GM12878 (cell line): ENCODE measurements at regions not wholly inside any gene's neighbourhood (a gene's known extent, or its start where the extent isn't known, plus 50 kb on each side); places are given as distances from the start of the nearest gene placed in this dataset.

ENCODE experiments used
- ATAC-seq: fragments of 200-7000 bp; cut with Tn5 transposase; 3 replicates; pipeline ENCODE4 v1.9.1; 2020; ENCODE audit warnings: mild to moderate bottlenecking, moderate library complexity
- BruUV-seq: library from RNA; stranded (reverse); fragments of 400-500 nt; replicated peaks from 2 replicates; lab custom pipeline; 2021; lab: Mats Ljungman, UMichigan
- CTCF ChIA-PET: fragments of 300-600 bp; sonication (Branson Sonifier 250); formaldehyde crosslinking; extraction: SDS; loops from one replicate; lab custom pipeline; 2021; ENCODE audit warnings: inconsistent platforms; lab: Yijun Ruan, JAX
- POLR2A ChIA-PET: fragments of 350-600 bp; formaldehyde crosslinking; extraction: SDS; loops from one replicate; lab custom pipeline; 2021; ENCODE audit warnings: inconsistent platforms; lab: Charles Lee
- RAD21 ChIA-PET: fragments of 300-600 bp; sonication (Branson Sonifier 250); formaldehyde crosslinking; loops from one replicate; lab custom pipeline; 2023; ENCODE audit warnings: antibody characterized with exemption; ENCODE audit not compliant: unreplicated experiment; lab: Charles Lee
- SMC1A ChIA-PET: fragments of 300-600 bp; sonication (Branson Sonifier 250); formaldehyde crosslinking; loops from one replicate; lab custom pipeline; 2023; ENCODE audit not compliant: unreplicated experiment, uncharacterized antibody; lab: Charles Lee
- DNase-seq: peaks from one replicate; pipeline ENCODE4 v3.0.0-alpha.2; 2011; ENCODE audit warnings: low read depth, low spot score
- FAIRE-seq: peaks from 3 replicates; lab custom pipeline; 2011; peaks lifted over from hg19 to GRCh38; lab: Jason Lieb, UNC
- H2AFZ ChIP-seq: 2 replicates; pipeline ENCODE4 v1.6.0; 2011; ENCODE audit warnings: low read depth, low read length, control low read depth; ENCODE audit not compliant: control insufficient read depth
- H3K27ac ChIP-seq: 2 replicates; pipeline ENCODE4 v1.5.1; 2011; ENCODE audit warnings: control low read depth; ENCODE audit not compliant: control insufficient read depth, insufficient read depth
- H3K27me3 ChIP-seq, 2 experiments: replicated peaks in 1 of 2; 2 replicates each; pipeline versions ENCODE4 v1.6.0 to v1.6.1; 2011; ENCODE audit warnings: low read length in 1 of 2; ENCODE audit not compliant: control insufficient read depth in 2 of 2, insufficient read depth in 2 of 2
- H3K36me3 ChIP-seq, 2 experiments: 2 replicates each; pipeline ENCODE4 v1.5.1; 2011; ENCODE audit warnings: low read length in 1 of 2; ENCODE audit not compliant: control insufficient read depth in 2 of 2, insufficient read depth in 2 of 2
- H3K4me1 ChIP-seq: 2 replicates; pipeline ENCODE4 v1.6.1; 2011; ENCODE audit warnings: mild to moderate bottlenecking, low read length, moderate library complexity, mixed read lengths; ENCODE audit not compliant: control insufficient read depth, insufficient read depth
- H3K4me2 ChIP-seq: 2 replicates; pipeline ENCODE4 v1.6.0; 2011; ENCODE audit warnings: control low read depth; ENCODE audit not compliant: control insufficient read depth, insufficient read depth
- H3K4me3 ChIP-seq: fragments of 200-600 bp; sonication (generic); 2 replicates; pipeline ENCODE4 v1.5.1; 2016
- H3K79me2 ChIP-seq: 2 replicates; pipeline ENCODE4 v1.6.0; 2011; ENCODE audit warnings: low read length; ENCODE audit not compliant: control insufficient read depth, insufficient read depth
- H3K9ac ChIP-seq: 2 replicates; pipeline ENCODE4 v1.8.0; 2011; ENCODE audit warnings: low read length, control low read depth, mixed read lengths; ENCODE audit not compliant: control insufficient read depth, insufficient read depth
- H3K9me3 ChIP-seq: replicated peaks from 3 replicates; pipeline ENCODE4 v1.5.1; 2011; ENCODE audit warnings: mild to moderate bottlenecking, low read length; ENCODE audit not compliant: control insufficient read depth, insufficient read depth
- H4K20me1 ChIP-seq: 2 replicates; pipeline ENCODE4 v1.6.0; 2011; ENCODE audit not compliant: control insufficient read depth, insufficient read depth
- BCL11A ChIP-seq: IDR thresholded peaks from 2 replicates; pipeline ENCODE4 v1.6.1; 2011; ENCODE audit warnings: low read depth, low read length
- DPF2 ChIP-seq: fragments of 450-650 bp; IDR thresholded peaks from 2 replicates; pipeline ENCODE4 v1.6.1; 2017; ENCODE audit warnings: mild to moderate bottlenecking
- ETV6 ChIP-seq, 2 experiments: fragments of 450-650 bp in 1 of 2; IDR thresholded peaks in 1 of 2; conservative IDR thresholded peaks in 1 of 2; 2 replicates each; pipeline ENCODE4 v1.6.1; 2014; ENCODE audit warnings: antibody characterized with exemption in 1 of 2, borderline replicate concordance in 1 of 2, low read depth in 1 of 2, mild to moderate bottlenecking in 1 of 2, moderate library complexity in 1 of 2
- FOS ChIP-seq: IDR thresholded peaks from 3 replicates; pipeline ENCODE4 v1.6.1; 2011; ENCODE audit warnings: borderline replicate concordance; ENCODE audit not compliant: insufficient read length; ENCODE audit errors: extremely low read depth
- KAT2A ChIP-seq: conservative IDR thresholded peaks from 2 replicates; pipeline ENCODE4 v1.6.1; 2011; ENCODE audit warnings: low read depth, low read length; ENCODE audit not compliant: control insufficient read depth
- MEF2B ChIP-seq: fragments of 450-650 bp; IDR thresholded peaks from 2 replicates; pipeline ENCODE4 v1.6.1; 2018; ENCODE audit warnings: mild to moderate bottlenecking, moderate library complexity; ENCODE audit not compliant: partially characterized antibody, poor library complexity, severe bottlenecking
- NR2C1 ChIP-seq: fragments of 450-650 bp; IDR thresholded peaks from 2 replicates; pipeline ENCODE4 v1.6.1; 2017; ENCODE audit warnings: antibody characterized with exemption, mild to moderate bottlenecking, moderate library complexity
- RELA ChIP-seq: fragments of 450-650 bp; IDR thresholded peaks from 2 replicates; pipeline ENCODE4 v1.8.0; 2014; ENCODE audit warnings: borderline replicate concordance; ENCODE audit not compliant: partially characterized antibody
- SMC3 ChIP-seq: IDR thresholded peaks from 2 replicates; pipeline ENCODE4 v1.6.1; 2011; ENCODE audit warnings: low read length, improper control_type of control experiment, borderline replicate concordance
- STAT1 ChIP-seq: fragments of 450-650 bp; conservative IDR thresholded peaks from 2 replicates; pipeline ENCODE4 v1.6.1; 2014; ENCODE audit warnings: antibody characterized with exemption, mild to moderate bottlenecking
- WGBS: methylation state at CpG from one replicate; pipeline ENCODE4 v1.1.6; 2016; ENCODE audit warnings: low lambda C conversion rate; ENCODE audit not compliant: insufficient replicate concordance, insufficient coverage; ENCODE audit errors: missing lambda C conversion rate; 5-methylcytosine and 5-hydroxymethylcytosine counted together
- in situ Hi-C: fragments of 300-500 bp; cut with MboI; formaldehyde crosslinking; loops from 9 replicates; pipeline ENCODE4 v1.14.3; 2018; ENCODE audit warnings: mixed read lengths
- intact Hi-C: fragments of 100-400 bp; cut with micrococcal nuclease; formaldehyde crosslinking; loops from one replicate; pipeline ENCODE4 v1.14.2; 2022; ENCODE audit not compliant: unreplicated experiment
- TF ChIP-seq, protein P1 (sequence below): fragments of 450-650 bp; formaldehyde crosslinking; IDR thresholded peaks from 2 replicates; pipeline ENCODE4 v1.4.0; 2020; ENCODE audit warnings: mild to moderate bottlenecking, moderate library complexity
- TF ChIP-seq, protein P2 (sequence below): fragments of 450-650 bp; IDR thresholded peaks from 2 replicates; pipeline ENCODE4 v1.6.1; 2017; ENCODE audit warnings: borderline replicate concordance

GRCh38 chr3:105923140-105923539 lies 54.3 kb upstream of the CBLB start:
- H3K36me3 ChIP-seq: no peaks in the 10 kb centered on the region; a peak in 1 of 4 replicates
- H3K4me2 ChIP-seq: no peak overlapping the region
- no peak overlapping the region for H3K9ac ChIP-seq
- H3K27me3 ChIP-seq: no peaks in the 10 kb centered on the region
- H3K27ac ChIP-seq: no peak overlapping the region
- H4K20me1 ChIP-seq: no peaks in the 10 kb centered on the region
- no peak overlapping the region for H3K4me3 ChIP-seq
- POLR2A ChIA-PET: interaction anchor here (0.6 kb wide), 1 partner anchor 532 kb away, joined by 3 read pairs; no protein-coding TSS in a partner anchor
- no peaks in the 10 kb centered on the region for H3K79me2 ChIP-seq
- no peak for ATAC-seq
- intact Hi-C loops: no loop called here
- H3K4me1 ChIP-seq: no peaks in the 10 kb centered on the region
- BruUV-seq: no TSS peak
- H2AFZ ChIP-seq: no peak overlapping the region
- peaks cover 2% of the 10 kb centered on the region; the same call in 2 of the 3 replicates for H3K9me3 ChIP-seq
- FAIRE-seq: no peak
- DNase-seq: no peak
- in situ Hi-C loops: no loop called here
- SMC1A ChIA-PET: no interaction called here
- RAD21 ChIA-PET: no interaction called here
- no peak for TF ChIP-seq ETV6 (conservative IDR thresholded peaks at IDR 0.05 in 1 of 2, IDR thresholded peaks at IDR 0.05 in 1 of 2; ENCODE audit: borderline replicate concordance in 1 of 2, low read depth in 1 of 2)
- no peak for TF ChIP-seq FOS
- no peak for TF ChIP-seq STAT1
- TF ChIP-seq, all 136 proteins: peak for 0
- CTCF ChIA-PET: interaction anchor here (0.6 kb wide), 1 partner anchor 10 kb away, joined by 5 read pairs; no protein-coding TSS in a partner anchor
- WGBS: 100% methylated on average over 3 of the region's 3 CpGs

DNA sequence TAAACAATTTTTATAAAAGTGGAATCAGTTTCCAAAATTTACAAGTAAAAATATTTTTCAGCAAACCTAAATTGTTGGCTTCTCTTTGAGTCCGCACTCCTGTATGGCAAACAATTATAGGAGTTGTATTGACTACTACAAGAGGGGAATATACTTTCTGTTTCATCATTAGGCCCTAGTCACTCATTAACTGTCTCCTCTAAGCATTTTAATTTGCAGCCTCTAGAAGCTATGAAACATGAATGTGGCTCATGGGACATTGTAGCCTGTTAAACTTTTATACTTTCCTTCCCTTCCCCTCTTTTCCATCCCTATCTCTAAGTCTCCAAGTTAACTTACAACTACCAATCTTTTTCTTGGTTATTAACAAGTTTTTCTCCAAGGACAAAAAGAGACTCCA lies 58.9 kb upstream of the CBLB start:
- RAD21 ChIA-PET: no interaction called here
- POLR2A ChIA-PET: no interaction called here
- Histone ChIP-seq H3K27ac (no peak overlapping the region), H3K4me2 (no peak overlapping the region), H3K36me3 (no peaks in the 10 kb centered on the region), H3K4me1 (no peaks in the 10 kb centered on the region), H3K79me2 (no peaks in the 10 kb centered on the region), H3K9me3 (no peaks in the 10 kb centered on the region; the same call in 2 of the 3 replicates), H2AFZ (no peak overlapping the region), H3K4me3 (no peak overlapping the region), H3K9ac (no peak overlapping the region), H3K27me3 (no peaks in the 10 kb centered on the region), H4K20me1 (no peaks in the 10 kb centered on the region)
- in situ Hi-C loops (no loop called here), intact Hi-C loops (no loop called here)
- CTCF ChIA-PET: no interaction called here
- DNase-seq (no peak), FAIRE-seq (no peak), ATAC-seq (peak; percentile 36; the same call in 1 of the 3 replicates)
- no TSS peak for BruUV-seq
- SMC1A ChIA-PET: no interaction called here
- 97% methylated on average over 1 of the region's 1 CpG for whole genome bisulfite sequencing
- TF ChIP-seq, protein P1, sequence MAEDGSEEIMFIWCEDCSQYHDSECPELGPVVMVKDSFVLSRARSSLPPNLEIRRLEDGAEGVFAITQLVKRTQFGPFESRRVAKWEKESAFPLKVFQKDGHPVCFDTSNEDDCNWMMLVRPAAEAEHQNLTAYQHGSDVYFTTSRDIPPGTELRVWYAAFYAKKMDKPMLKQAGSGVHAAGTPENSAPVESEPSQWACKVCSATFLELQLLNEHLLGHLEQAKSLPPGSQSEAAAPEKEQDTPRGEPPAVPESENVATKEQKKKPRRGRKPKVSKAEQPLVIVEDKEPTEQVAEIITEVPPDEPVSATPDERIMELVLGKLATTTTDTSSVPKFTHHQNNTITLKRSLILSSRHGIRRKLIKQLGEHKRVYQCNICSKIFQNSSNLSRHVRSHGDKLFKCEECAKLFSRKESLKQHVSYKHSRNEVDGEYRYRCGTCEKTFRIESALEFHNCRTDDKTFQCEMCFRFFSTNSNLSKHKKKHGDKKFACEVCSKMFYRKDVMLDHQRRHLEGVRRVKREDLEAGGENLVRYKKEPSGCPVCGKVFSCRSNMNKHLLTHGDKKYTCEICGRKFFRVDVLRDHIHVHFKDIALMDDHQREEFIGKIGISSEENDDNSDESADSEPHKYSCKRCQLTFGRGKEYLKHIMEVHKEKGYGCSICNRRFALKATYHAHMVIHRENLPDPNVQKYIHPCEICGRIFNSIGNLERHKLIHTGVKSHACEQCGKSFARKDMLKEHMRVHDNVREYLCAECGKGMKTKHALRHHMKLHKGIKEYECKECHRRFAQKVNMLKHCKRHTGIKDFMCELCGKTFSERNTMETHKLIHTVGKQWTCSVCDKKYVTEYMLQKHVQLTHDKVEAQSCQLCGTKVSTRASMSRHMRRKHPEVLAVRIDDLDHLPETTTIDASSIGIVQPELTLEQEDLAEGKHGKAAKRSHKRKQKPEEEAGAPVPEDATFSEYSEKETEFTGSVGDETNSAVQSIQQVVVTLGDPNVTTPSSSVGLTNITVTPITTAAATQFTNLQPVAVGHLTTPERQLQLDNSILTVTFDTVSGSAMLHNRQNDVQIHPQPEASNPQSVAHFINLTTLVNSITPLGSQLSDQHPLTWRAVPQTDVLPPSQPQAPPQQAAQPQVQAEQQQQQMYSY (CRISPR knock-in tag): no peak
- TF ChIP-seq BCL11A: no peak
- no peak for TF ChIP-seq SMC3
- TF ChIP-seq DPF2: no peak
- TF ChIP-seq, protein P2, sequence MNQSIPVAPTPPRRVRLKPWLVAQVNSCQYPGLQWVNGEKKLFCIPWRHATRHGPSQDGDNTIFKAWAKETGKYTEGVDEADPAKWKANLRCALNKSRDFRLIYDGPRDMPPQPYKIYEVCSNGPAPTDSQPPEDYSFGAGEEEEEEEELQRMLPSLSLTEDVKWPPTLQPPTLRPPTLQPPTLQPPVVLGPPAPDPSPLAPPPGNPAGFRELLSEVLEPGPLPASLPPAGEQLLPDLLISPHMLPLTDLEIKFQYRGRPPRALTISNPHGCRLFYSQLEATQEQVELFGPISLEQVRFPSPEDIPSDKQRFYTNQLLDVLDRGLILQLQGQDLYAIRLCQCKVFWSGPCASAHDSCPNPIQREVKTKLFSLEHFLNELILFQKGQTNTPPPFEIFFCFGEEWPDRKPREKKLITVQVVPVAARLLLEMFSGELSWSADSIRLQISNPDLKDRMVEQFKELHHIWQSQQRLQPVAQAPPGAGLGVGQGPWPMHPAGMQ: no peak
- no peak for TF ChIP-seq NR2C1
- TF ChIP-seq KAT2A: no peak
- TF ChIP-seq MEF2B: no peak
- no peak for TF ChIP-seq RELA
